ENCODE measurements at regions not wholly inside any gene's neighbourhood (a gene's known extent, or its start where the extent isn't known, plus 50 kb on each side); places are given as distances from the start of the nearest gene placed in this dataset.

GRCh38 chr6:97813889-97814567 lies 531.0 kb upstream of the MMS22L start:
- H3K4me2 ChIP-seq (ENCODE audit: low read depth, low read length, poor library complexity, severe bottlenecking), result no peak overlapping the region
- H3K4me3 ChIP-seq (ENCODE audit: low read length, poor library complexity, severe bottlenecking), result no peak overlapping the region
- no peaks in the 10 kb centered on the region for H3F3A ChIP-seq (ENCODE audit: low read depth)
- H3K27me3 ChIP-seq (ENCODE audit: insufficient read depth, low read length, poor library complexity, severe bottlenecking), result no peaks in the 10 kb centered on the region
- no peaks in the 10 kb centered on the region for H3K9me2 ChIP-seq (replicated peaks; ENCODE audit: low read depth, low read length)
- no peaks in the 10 kb centered on the region for H3K9me3 ChIP-seq (ENCODE audit: insufficient read depth, low read depth, low read length)
- H3K79me2 ChIP-seq (ENCODE audit: insufficient read depth, low read length), result no peaks in the 10 kb centered on the region
- TF ChIP-seq CTCF (conservative IDR thresholded peaks at IDR 0.05; ENCODE audit: low read length), result no peak
- TF ChIP-seq EZH2phosphoT487 (IDR thresholded peaks at IDR 0.05; ENCODE audit: borderline replicate concordance), result no peak
- H3K36me3 ChIP-seq (ENCODE audit: insufficient read depth, low read length), result no peaks in the 10 kb centered on the region
- no peaks in the 10 kb centered on the region for H3K4me1 ChIP-seq (ENCODE audit: insufficient read depth, low read length, poor library complexity, severe bottlenecking)
- H4K20me1 ChIP-seq (ENCODE audit: insufficient read depth, low read length, poor library complexity, severe bottlenecking), result no peaks in the 10 kb centered on the region
- no peak overlapping the region for H2AFZ ChIP-seq (ENCODE audit: low read length)
- no peak overlapping the region for H3K9ac ChIP-seq (ENCODE audit: low read depth, low read length, poor library complexity, severe bottlenecking)

- TF ChIP-seq CTCF (conservative IDR thresholded peaks at IDR 0.05; ENCODE audit: low read length), result no peak
- no peak for TF ChIP-seq EZH2phosphoT487 (IDR thresholded peaks at IDR 0.05; ENCODE audit: borderline replicate concordance)
- Histone ChIP-seq H4K20me1 (ENCODE audit: insufficient read depth, low read length, poor library complexity, severe bottlenecking) (no peaks in the 10 kb centered on the region), H3K4me1 (ENCODE audit: insufficient read depth, low read length, poor library complexity, severe bottlenecking) (no peaks in the 10 kb centered on the region), H3K79me2 (ENCODE audit: insufficient read depth, low read length) (no peaks in the 10 kb centered on the region), H3K27me3 (ENCODE audit: insufficient read depth, low read length, poor library complexity, severe bottlenecking) (no peaks in the 10 kb centered on the region), H3K36me3 (ENCODE audit: insufficient read depth, low read length) (no peaks in the 10 kb centered on the region), H3K4me2 (ENCODE audit: low read depth, low read length, poor library complexity, severe bottlenecking) (no peak overlapping the region), H3K4me3 (ENCODE audit: low read length, poor library complexity, severe bottlenecking) (no peak overlapping the region), H3F3A (ENCODE audit: low read depth) (no peaks in the 10 kb centered on the region), H2AFZ (ENCODE audit: low read length) (no peak overlapping the region), H3K9me2 (replicated peaks; ENCODE audit: low read depth, low read length) (no peaks in the 10 kb centered on the region), H3K9ac (ENCODE audit: low read depth, low read length, poor library complexity, severe bottlenecking) (no peak overlapping the region), H3K9me3 (ENCODE audit: insufficient read depth, low read depth, low read length) (no peaks in the 10 kb centered on the region)
These were observed 532.3 kb upstream of the MMS22L start for GRCh38 chr6:97815301-97815812.

- Histone ChIP-seq H3K9me3 (ENCODE audit: insufficient read depth, low read depth, low read length) (no peaks in the 10 kb centered on the region), H3K4me2 (ENCODE audit: low read depth, low read length, poor library complexity, severe bottlenecking) (no peak overlapping the region), H2AFZ (ENCODE audit: low read length) (no peak overlapping the region), H3K27me3 (ENCODE audit: insufficient read depth, low read length, poor library complexity, severe bottlenecking) (no peaks in the 10 kb centered on the region), H3K9ac (ENCODE audit: low read depth, low read length, poor library complexity, severe bottlenecking) (no peak overlapping the region), H3K79me2 (ENCODE audit: insufficient read depth, low read length) (no peaks in the 10 kb centered on the region), H3K4me1 (ENCODE audit: insufficient read depth, low read length, poor library complexity, severe bottlenecking) (no peaks in the 10 kb centered on the region), H4K20me1 (ENCODE audit: insufficient read depth, low read length, poor library complexity, severe bottlenecking) (no peaks in the 10 kb centered on the region), H3K4me3 (ENCODE audit: low read length, poor library complexity, severe bottlenecking) (no peak overlapping the region), H3K36me3 (ENCODE audit: insufficient read depth, low read length) (no peaks in the 10 kb centered on the region), H3F3A (ENCODE audit: low read depth) (no peaks in the 10 kb centered on the region), H3K9me2 (replicated peaks; ENCODE audit: low read depth, low read length) (no peaks in the 10 kb centered on the region)
- TF ChIP-seq CTCF (conservative IDR thresholded peaks at IDR 0.05; ENCODE audit: low read length) (no peak), EZH2phosphoT487 (IDR thresholded peaks at IDR 0.05; ENCODE audit: borderline replicate concordance) (no peak)
These were observed 533.5 kb upstream of the MMS22L start for GRCh38 chr6:97816526-97816925.
